ENCODE measurements at regions not wholly inside any gene's neighbourhood (a gene's known extent, or its start where the extent isn't known, plus 50 kb on each side); places are given as distances from the start of the nearest gene placed in this dataset.

DNA sequence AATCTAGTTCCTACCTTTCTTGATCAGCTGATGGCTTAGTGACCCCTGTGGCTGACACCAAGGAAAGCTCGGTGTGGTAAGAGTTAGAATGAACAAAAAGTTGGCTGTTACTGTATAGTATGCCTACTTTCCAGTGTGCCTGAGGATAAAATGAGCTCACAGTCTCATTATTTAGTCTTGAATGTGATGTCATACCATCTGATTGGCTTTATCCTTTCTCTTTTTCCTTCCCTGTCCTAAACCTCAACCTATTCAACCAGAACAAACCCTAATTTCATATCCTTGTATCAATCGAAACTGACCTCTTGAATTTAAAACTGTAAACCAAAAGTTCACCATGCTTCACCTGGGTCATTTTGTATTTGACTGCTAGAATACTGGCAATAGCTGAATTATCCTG, 156.4 kb downstream of the PPARGC1A start:
- TF ChIP-seq, protein P1, sequence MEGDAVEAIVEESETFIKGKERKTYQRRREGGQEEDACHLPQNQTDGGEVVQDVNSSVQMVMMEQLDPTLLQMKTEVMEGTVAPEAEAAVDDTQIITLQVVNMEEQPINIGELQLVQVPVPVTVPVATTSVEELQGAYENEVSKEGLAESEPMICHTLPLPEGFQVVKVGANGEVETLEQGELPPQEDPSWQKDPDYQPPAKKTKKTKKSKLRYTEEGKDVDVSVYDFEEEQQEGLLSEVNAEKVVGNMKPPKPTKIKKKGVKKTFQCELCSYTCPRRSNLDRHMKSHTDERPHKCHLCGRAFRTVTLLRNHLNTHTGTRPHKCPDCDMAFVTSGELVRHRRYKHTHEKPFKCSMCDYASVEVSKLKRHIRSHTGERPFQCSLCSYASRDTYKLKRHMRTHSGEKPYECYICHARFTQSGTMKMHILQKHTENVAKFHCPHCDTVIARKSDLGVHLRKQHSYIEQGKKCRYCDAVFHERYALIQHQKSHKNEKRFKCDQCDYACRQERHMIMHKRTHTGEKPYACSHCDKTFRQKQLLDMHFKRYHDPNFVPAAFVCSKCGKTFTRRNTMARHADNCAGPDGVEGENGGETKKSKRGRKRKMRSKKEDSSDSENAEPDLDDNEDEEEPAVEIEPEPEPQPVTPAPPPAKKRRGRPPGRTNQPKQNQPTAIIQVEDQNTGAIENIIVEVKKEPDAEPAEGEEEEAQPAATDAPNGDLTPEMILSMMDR (IDR thresholded peaks at IDR 0.05) = no peak
- no peak for TF ChIP-seq EP300 (IDR thresholded peaks at IDR 0.05)
- no peak for TF ChIP-seq POLR2AphosphoS5 (IDR thresholded peaks at IDR 0.05)
- TF ChIP-seq POLR2A (IDR thresholded peaks at IDR 0.05) = no peak
